ENCODE measurements at regions not wholly inside any gene's neighbourhood (a gene's known extent, or its start where the extent isn't known, plus 50 kb on each side); places are given as distances from the start of the nearest gene placed in this dataset.
"Not testable (repeated sequence)": the region's sequence is repeated elsewhere in the genome, so short reads cannot be mapped to it uniquely, and the experiment has no call there.

DNA sequence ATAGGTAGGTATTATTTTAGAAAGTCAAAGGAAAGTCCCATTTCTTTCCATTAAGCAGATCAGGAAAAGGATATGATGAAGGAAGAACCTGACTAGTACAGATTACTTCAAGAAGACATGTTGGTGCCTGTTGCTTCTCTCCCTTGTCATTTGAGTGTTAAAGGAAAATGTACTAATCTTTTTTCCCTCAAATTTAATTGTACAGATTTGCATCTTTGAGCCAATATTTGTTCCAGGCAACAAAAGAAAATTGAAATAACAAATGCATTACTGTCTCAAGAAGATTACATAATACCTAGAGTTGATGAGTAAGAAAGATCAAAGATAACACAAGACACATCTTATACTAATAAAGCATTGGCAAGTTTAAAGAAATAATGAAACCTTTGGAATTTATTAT is 566.9 kb upstream of the ZP4 start:
- no peak overlapping the region for H3K27ac ChIP-seq
- no peak for TF ChIP-seq ZFX (IDR thresholded peaks at IDR 0.05)
- TF ChIP-seq CTCF (conservative IDR thresholded peaks at IDR 0.05): no peak

- no peak for TF ChIP-seq ZFX (IDR thresholded peaks at IDR 0.05)
- no peak for TF ChIP-seq CTCF (conservative IDR thresholded peaks at IDR 0.05)
- H3K27ac ChIP-seq: no peak overlapping the region
These were observed 561.1 kb upstream of the ZP4 start for GRCh38 chr1:238451781-238452310.

- H3K27ac ChIP-seq: no peak overlapping the region
- TF ChIP-seq CTCF (conservative IDR thresholded peaks at IDR 0.05) (no peak), ZFX (IDR thresholded peaks at IDR 0.05) (no peak)
These were observed 560.3 kb upstream of the ZP4 start for GRCh38 chr1:238450976-238451375.

DNA sequence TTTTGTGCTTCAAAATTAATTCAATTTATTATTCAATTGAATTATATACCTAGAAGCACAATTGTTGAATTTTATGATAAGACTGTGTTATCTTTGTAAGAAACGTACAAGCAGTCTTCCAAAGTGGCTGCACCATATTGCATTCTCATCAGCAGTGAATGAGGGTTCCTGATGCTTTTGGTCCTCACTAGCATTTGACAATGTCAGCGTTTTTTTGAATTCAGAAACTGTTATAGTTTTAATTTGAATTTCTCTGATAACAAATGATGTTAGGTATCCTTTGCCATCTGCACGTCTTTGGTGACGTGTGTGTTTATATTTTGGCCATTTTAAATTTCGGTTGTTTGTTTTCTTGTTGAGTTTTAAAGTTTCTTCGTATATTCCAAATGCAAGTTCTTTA is 553.0 kb upstream of the ZP4 start:
- no peak overlapping the region for H3K27ac ChIP-seq
- TF ChIP-seq CTCF (conservative IDR thresholded peaks at IDR 0.05): no peak
- no peak for TF ChIP-seq ZFX (IDR thresholded peaks at IDR 0.05)

DNA sequence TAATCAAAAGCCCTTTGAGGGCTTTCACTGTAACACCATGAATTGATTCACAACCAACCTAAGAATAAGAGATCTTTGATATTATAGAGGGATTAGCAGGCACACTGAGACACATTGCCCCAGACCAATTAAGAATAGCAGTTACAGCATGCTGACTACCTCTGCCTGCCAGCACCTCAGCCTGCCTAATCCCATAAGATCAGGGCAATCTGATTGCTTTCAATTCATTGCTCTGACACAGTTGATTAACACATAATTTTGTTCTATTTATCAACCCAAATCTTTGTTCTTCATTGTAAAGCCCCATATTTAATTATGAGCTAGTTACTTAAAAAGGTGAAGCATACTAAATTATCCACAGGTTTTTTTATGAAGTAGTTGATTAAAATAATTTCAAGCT is 548.8 kb upstream of the ZP4 start:
- TF ChIP-seq CTCF (conservative IDR thresholded peaks at IDR 0.05) (no peak), ZFX (IDR thresholded peaks at IDR 0.05) (no peak)
- no peak overlapping the region for H3K27ac ChIP-seq

DNA sequence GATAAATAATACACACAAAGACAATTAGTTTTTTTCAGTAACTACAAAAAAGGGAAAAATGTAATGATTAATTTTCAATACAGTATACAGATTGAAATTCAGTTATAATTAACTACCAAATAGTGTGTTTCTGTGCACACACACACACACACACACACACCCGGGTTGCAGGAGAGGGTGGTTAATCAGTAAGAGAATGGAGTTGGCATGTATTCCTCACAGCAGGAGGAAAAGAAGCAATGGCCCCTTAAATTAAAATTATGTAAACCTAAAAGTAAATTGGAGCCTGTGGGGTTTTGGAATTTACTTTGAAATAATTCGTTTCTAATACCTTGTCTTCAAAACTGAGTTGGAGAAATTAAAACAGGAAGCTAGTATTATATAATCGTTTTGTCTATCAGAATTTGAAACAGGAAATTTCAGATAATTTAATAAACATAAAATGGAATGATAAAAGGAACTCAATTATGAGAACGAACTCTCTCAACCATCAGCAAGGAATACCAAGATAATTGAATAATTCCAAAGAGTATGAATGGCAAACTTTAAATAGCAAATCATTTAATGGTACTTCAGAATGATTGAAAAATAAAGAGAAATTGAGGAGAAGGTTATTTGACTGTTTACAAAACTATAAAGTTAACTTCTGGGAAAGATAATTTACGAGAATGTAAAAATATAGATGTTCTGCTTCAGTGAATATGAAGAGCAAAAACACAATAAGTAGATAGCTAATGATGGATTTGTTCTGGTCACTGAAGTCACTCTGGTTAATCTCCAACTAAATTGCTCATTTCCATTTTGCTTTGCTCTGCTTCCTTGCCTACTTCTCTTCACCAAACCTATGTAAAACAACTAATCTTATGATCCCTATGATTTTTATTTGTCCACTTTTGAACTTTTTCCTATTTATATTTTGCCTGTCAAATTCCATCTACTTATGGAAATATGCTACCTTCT is 547.9 kb upstream of the ZP4 start:
- H3K27ac ChIP-seq: no peak overlapping the region
- TF ChIP-seq CTCF (conservative IDR thresholded peaks at IDR 0.05) (no peak), ZFX (IDR thresholded peaks at IDR 0.05) (no peak)

- peak; percentile 18 for TF ChIP-seq CTCF (conservative IDR thresholded peaks at IDR 0.05)
- not testable (repeated sequence) for H3K27ac ChIP-seq
These were observed 539.0 kb upstream of the ZP4 start for GRCh38 chr1:238429703-238430102.
